K562 (cell line): ENCODE measurements at regions not wholly inside any gene's neighbourhood (a gene's known extent, or its start where the extent isn't known, plus 50 kb on each side); places are given as distances from the start of the nearest gene placed in this dataset.

Experiments used
- ESRRA ChIP-seq: fragments of 450-650 bp; IDR thresholded peaks from 2 replicates; pipeline ENCODE4 v1.6.1; 2014; ENCODE audit warnings: low read depth, mild to moderate bottlenecking, moderate library complexity, borderline replicate concordance
- FOSL1 ChIP-seq: fragments of 200-800 bp; sonication (Bioruptor generic); conservative IDR thresholded peaks from 2 replicates; pipeline ENCODE4 v1.6.1; 2016; ENCODE audit warnings: missing genetic modification characterization, missing compliant biosample characterization
- FOXM1 ChIP-seq, 2 experiments: fragments of 450-650 bp in 1 of 2; sonication (generic) in 1 of 2; formaldehyde crosslinking in 1 of 2; IDR thresholded peaks; 2 replicates each; pipeline versions ENCODE4 v1.6.1 to v1.9.0; 2017 to 2022; ENCODE audit warnings: low read depth in 2 of 2, mild to moderate bottlenecking in 2 of 2, missing genetic modification reagents in 1 of 2, moderate library complexity in 1 of 2
- NRF1 ChIP-seq, 2 experiments: fragments of 450-650 bp; IDR thresholded peaks in 1 of 2; conservative IDR thresholded peaks in 1 of 2; 2 replicates each; pipeline ENCODE4 v1.6.1; 2014; ENCODE audit warnings: mild to moderate bottlenecking in 2 of 2
- SMAD1 ChIP-seq: fragments of 150-350 bp; IDR thresholded peaks from 2 replicates; pipeline ENCODE4 v1.6.1; 2014; ENCODE audit warnings: low read length, low read depth; ENCODE audit not compliant: partially characterized antibody
- SMARCC2 ChIP-seq: fragments of 450-650 bp; IDR thresholded peaks from 2 replicates; pipeline ENCODE4 v1.6.1; 2017; ENCODE audit warnings: antibody characterized with exemption, moderate library complexity, mild to moderate bottlenecking, low read depth
- ZNF766 ChIP-seq: fragments of 200-800 bp; sonication (Bioruptor generic); conservative IDR thresholded peaks from 2 replicates; pipeline ENCODE4 v1.6.1; 2016; ENCODE audit warnings: missing genetic modification characterization, missing compliant biosample characterization
- TF ChIP-seq, protein P1 (sequence below): fragments of 250-450 bp; sonication (Bioruptor Pico); IDR thresholded peaks from 2 replicates; pipeline ENCODE4 v1.4.0; 2020; ENCODE audit warnings: mild to moderate bottlenecking
- TF ChIP-seq, protein P2 (sequence below): fragments of 200-800 bp; sonication (Bioruptor generic); IDR thresholded peaks from 2 replicates; pipeline ENCODE4 v1.6.1; 2016; ENCODE audit warnings: missing genetic modification characterization, missing compliant biosample characterization
- TF ChIP-seq, protein P3 (sequence below): fragments of 450-650 bp; formaldehyde crosslinking; IDR thresholded peaks from 2 replicates; pipeline ENCODE4 v1.4.0; 2022; ENCODE audit warnings: mild to moderate bottlenecking, moderate library complexity
- TF ChIP-seq, protein P4 (sequence below): sonication (generic); formaldehyde crosslinking; IDR thresholded peaks from 2 replicates; pipeline ENCODE4 v1.5.0; 2020; ENCODE audit warnings: missing genetic modification reagents
- TF ChIP-seq, protein P5 (sequence below): fragments of 450-650 bp; IDR thresholded peaks from 2 replicates; pipeline ENCODE4 v1.6.1; 2016; ENCODE audit warnings: mild to moderate bottlenecking
- TF ChIP-seq, protein P6 (sequence below): sonication (generic); formaldehyde crosslinking; IDR thresholded peaks from 2 replicates; pipeline ENCODE4 v1.4.0; 2020; ENCODE audit warnings: mild to moderate bottlenecking, missing genetic modification reagents

DNA sequence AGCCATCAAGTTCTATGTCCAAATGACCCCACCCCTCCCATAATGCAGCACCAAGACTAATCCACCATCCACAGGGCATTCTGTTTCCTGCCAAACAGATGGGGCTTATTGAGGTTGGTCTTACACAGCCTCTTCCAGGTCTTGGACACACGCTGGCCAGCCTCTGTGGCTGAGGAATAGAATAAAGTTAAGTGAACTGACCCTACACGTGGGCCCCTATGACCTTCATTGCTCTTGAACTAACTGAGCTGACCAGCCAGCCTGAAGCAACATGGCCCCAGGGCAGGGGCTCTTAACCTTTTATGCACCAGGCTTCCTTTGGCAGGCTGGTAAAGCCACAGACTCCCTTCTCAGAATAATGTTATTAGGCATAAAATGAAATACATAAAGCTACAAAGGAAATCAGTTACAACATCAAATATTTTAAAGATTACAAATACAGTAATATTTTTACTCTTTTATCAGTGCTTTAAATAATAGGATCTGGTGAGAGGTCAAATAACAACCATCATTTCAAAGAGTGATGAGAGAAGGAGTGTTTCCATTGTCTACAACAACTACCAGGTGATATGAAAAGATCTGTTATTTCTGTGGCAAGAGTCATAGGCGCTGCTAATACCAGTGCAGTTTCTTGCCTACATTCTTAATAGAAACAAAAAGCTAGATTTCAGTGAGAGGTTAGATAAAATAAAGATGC, 192.9 kb upstream of the NUDT4 start (continued):
- TF ChIP-seq, protein P1, sequence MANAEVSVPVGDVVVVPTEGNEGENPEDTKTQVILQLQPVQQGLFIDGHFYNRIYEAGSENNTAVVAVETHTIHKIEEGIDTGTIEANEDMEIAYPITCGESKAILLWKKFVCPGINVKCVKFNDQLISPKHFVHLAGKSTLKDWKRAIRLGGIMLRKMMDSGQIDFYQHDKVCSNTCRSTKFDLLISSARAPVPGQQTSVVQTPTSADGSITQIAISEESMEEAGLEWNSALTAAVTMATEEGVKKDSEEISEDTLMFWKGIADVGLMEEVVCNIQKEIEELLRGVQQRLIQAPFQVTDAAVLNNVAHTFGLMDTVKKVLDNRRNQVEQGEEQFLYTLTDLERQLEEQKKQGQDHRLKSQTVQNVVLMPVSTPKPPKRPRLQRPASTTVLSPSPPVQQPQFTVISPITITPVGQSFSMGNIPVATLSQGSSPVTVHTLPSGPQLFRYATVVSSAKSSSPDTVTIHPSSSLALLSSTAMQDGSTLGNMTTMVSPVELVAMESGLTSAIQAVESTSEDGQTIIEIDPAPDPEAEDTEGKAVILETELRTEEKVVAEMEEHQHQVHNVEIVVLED: no peak
- TF ChIP-seq ZNF766 (CRISPR knock-in tag) (no peak; the same call in 1 of the 2 replicates), FOSL1 (tag) (0 out of 2 replicates have a peak, but pooled peaks have one; percentile 2), ESRRA (peak; percentile 64), NRF1 (conservative IDR thresholded peaks at IDR 0.05 in 1 of 2, IDR thresholded peaks at IDR 0.05 in 1 of 2) (no peak), FOXM1 (IDR thresholded peaks at IDR 0.05; ENCODE audit: low read depth) (no peak), FOXM1 (CRISPR knock-in tag; IDR thresholded peaks at IDR 0.05; ENCODE audit: low read depth) (no peak), SMARCC2 (no peak), SMAD1 (no peak)
- TF ChIP-seq, protein P2, sequence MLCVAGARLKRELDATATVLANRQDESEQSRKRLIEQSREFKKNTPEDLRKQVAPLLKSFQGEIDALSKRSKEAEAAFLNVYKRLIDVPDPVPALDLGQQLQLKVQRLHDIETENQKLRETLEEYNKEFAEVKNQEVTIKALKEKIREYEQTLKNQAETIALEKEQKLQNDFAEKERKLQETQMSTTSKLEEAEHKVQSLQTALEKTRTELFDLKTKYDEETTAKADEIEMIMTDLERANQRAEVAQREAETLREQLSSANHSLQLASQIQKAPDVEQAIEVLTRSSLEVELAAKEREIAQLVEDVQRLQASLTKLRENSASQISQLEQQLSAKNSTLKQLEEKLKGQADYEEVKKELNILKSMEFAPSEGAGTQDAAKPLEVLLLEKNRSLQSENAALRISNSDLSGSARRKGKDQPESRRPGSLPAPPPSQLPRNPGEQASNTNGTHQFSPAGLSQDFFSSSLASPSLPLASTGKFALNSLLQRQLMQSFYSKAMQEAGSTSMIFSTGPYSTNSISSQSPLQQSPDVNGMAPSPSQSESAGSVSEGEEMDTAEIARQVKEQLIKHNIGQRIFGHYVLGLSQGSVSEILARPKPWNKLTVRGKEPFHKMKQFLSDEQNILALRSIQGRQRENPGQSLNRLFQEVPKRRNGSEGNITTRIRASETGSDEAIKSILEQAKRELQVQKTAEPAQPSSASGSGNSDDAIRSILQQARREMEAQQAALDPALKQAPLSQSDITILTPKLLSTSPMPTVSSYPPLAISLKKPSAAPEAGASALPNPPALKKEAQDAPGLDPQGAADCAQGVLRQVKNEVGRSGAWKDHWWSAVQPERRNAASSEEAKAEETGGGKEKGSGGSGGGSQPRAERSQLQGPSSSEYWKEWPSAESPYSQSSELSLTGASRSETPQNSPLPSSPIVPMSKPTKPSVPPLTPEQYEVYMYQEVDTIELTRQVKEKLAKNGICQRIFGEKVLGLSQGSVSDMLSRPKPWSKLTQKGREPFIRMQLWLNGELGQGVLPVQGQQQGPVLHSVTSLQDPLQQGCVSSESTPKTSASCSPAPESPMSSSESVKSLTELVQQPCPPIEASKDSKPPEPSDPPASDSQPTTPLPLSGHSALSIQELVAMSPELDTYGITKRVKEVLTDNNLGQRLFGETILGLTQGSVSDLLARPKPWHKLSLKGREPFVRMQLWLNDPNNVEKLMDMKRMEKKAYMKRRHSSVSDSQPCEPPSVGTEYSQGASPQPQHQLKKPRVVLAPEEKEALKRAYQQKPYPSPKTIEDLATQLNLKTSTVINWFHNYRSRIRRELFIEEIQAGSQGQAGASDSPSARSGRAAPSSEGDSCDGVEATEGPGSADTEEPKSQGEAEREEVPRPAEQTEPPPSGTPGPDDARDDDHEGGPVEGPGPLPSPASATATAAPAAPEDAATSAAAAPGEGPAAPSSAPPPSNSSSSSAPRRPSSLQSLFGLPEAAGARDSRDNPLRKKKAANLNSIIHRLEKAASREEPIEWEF (CRISPR knock-in tag): no peak
- TF ChIP-seq, protein P3, sequence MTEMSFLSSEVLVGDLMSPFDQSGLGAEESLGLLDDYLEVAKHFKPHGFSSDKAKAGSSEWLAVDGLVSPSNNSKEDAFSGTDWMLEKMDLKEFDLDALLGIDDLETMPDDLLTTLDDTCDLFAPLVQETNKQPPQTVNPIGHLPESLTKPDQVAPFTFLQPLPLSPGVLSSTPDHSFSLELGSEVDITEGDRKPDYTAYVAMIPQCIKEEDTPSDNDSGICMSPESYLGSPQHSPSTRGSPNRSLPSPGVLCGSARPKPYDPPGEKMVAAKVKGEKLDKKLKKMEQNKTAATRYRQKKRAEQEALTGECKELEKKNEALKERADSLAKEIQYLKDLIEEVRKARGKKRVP (CRISPR knock-in tag): no peak
- TF ChIP-seq, protein P4, sequence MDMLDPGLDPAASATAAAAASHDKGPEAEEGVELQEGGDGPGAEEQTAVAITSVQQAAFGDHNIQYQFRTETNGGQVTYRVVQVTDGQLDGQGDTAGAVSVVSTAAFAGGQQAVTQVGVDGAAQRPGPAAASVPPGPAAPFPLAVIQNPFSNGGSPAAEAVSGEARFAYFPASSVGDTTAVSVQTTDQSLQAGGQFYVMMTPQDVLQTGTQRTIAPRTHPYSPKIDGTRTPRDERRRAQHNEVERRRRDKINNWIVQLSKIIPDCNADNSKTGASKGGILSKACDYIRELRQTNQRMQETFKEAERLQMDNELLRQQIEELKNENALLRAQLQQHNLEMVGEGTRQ (CRISPR knock-in tag): no peak
- TF ChIP-seq, protein P5, sequence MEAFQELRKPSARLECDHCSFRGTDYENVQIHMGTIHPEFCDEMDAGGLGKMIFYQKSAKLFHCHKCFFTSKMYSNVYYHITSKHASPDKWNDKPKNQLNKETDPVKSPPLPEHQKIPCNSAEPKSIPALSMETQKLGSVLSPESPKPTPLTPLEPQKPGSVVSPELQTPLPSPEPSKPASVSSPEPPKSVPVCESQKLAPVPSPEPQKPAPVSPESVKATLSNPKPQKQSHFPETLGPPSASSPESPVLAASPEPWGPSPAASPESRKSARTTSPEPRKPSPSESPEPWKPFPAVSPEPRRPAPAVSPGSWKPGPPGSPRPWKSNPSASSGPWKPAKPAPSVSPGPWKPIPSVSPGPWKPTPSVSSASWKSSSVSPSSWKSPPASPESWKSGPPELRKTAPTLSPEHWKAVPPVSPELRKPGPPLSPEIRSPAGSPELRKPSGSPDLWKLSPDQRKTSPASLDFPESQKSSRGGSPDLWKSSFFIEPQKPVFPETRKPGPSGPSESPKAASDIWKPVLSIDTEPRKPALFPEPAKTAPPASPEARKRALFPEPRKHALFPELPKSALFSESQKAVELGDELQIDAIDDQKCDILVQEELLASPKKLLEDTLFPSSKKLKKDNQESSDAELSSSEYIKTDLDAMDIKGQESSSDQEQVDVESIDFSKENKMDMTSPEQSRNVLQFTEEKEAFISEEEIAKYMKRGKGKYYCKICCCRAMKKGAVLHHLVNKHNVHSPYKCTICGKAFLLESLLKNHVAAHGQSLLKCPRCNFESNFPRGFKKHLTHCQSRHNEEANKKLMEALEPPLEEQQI: no peak
- TF ChIP-seq, protein P6, sequence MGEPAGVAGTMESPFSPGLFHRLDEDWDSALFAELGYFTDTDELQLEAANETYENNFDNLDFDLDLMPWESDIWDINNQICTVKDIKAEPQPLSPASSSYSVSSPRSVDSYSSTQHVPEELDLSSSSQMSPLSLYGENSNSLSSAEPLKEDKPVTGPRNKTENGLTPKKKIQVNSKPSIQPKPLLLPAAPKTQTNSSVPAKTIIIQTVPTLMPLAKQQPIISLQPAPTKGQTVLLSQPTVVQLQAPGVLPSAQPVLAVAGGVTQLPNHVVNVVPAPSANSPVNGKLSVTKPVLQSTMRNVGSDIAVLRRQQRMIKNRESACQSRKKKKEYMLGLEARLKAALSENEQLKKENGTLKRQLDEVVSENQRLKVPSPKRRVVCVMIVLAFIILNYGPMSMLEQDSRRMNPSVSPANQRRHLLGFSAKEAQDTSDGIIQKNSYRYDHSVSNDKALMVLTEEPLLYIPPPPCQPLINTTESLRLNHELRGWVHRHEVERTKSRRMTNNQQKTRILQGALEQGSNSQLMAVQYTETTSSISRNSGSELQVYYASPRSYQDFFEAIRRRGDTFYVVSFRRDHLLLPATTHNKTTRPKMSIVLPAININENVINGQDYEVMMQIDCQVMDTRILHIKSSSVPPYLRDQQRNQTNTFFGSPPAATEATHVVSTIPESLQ: no peak
